Stimulated activated CD8-positive, alpha-beta memory T cell treated with anti-CD3 and anti-CD28 coated beads, Interleukin-12 subunit alpha, Interleukin-12 subunit beta, amount 100 ng/mL, for 1 hour (primary cell): ENCODE measurements at regions not wholly inside any gene's neighbourhood (a gene's known extent, or its start where the extent isn't known, plus 50 kb on each side); places are given as distances from the start of the nearest gene placed in this dataset.

ENCODE experiments used
- DNase-seq: peaks from one replicate; pipeline ENCODE4 v3.0.0-alpha.2; 2020; ENCODE audit warnings: low read depth

DNA sequence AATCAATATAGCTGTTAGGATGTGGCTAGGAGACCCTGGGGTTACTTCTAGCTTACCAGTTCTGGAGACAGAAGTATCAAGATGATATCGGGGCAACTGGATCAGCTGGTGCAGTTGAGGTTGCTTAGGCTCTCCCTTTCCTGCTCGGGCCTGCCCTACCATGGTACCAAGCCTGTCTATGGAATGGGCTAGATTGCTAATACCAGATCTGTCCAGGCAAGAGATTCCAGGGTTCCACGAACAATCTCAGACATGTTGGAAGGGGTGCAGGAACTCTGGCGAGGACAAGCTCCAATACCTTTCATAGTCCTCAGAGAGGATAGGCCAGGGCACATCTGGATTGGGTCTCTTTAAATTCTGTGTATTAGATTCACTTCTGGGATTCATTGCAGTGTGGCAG is 53.8 kb downstream of the ADM start:
- no peak for DNase-seq

DNA sequence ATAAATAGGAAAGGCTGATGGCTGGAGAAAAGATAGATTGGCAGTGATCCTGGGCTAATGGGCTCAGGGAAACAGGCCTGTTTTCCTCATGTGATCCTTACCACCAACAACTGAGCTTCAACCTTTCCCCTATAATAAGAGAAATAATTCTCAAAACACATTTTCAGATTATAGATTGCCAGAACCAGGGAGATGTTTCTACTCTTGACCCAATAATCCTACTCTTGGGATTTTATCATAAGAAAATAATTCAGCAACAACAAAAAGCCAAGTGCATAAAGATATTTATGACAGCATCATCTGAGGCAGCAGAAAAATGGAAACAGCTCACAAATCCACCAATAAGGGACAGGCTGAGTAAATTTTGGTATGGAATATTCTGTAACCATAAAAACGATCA is 54.3 kb downstream of the ADM start:
- DNase-seq: no peak

DNA sequence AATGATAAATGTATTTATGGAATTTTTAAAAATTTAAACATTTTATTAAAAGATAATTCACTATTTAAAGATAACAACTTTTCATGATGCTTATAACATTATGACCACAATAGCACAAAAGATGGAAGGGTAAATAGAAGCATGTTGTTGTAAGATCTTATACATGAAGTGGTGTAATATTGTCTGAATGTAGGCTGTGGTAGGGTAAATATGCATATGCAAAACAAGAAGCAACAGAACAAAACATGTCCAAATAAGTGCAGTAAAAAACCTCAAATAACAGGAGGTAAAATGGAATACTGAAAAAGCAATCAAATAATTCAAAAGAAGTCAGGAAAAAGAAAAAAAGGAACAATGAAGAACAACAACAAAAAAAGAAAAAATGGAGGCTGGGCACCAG is 56.0 kb downstream of the ADM start:
- DNase-seq: no peak

DNA sequence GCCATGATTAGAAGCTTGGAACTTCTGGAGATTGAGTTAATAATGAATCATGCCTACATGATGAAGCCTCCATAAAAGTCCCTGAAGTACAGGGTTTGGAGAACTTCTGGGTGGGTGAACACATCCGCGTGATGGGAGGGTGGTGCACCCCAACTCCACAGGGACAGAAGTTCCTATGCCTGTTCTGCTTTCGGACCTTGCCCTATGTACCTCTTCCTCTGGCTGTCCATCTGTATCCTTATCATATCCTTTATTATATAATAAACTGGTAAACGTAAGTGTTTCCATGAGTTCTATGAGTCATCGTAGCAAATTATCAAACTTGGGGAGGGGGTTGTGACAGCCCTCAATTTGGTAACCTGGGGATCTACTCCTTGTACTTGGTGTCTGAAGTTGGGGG is 60.2 kb downstream of the ADM start:
- DNase-seq: no peak

DNA sequence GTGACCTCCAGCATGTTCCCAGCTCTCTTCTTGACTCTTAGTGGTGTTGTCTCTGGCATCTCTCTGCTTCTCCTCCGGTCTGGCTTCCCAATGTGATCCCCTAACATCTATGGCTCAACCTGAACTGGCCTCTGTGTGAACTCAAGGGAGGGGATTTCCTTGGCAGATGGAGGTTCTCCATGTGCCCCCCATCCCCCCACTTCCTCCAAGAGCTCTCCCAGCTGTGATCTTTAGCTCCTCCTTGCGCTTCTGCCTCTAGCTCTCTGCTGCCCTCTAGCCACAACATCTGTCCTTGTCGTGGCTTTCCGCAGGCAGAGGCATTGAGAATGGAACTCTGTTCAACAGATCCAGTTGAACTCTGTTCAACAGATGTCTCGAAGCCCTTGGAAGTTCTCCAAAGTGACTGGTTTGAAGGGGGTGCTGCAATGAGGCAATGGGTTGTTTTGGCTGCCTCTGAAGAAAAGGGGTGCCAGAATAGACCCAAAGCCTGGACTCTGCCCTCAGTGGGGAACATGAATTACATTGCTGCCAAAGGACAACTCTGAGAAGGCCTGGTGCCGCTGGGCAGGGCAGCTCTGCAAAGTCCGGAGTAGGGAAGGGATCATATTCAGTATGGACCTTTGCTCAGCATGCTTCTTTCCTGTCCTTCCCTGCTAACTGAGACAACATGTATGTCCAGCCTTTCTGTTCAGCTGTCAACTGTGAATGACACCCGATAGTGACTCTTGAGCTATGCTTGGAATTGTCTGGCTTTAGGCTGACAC is 61.9 kb downstream of the ADM start:
- peak; percentile 13 for DNase-seq

DNA sequence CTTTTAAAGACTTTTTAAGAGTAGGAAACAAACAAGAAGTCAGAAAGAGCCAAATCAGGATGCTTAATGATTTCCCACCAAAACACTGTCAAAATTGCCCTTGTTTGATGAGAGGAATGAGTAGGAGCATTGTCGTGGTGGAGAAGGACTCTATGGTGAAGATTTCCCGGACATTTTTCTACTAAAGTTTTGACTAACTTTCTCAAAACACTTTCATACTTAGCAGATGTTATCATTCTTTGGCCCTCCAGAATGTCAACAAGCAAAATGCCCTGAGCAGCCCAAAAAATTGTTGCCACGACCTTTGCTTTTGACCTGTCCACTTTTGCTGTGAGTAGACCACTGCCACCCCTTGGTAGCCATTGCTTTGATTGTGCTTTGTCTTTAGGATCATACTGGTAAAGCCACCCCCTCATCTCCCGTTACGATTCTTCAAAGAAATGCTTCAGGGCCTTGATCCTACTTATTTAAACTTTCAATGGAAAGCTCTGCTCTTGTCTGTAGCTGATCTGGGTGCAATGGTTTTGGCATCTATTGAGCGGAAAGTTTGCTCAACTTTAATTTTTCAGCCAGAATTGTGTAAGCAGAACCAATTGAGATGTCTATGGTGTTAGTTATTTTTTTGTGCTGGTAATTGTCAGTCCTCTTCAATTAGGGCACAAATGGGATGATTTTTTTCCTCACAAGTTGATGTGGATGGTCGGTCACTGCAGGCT is 67.2 kb downstream of the ADM start:
- no peak for DNase-seq

DNA sequence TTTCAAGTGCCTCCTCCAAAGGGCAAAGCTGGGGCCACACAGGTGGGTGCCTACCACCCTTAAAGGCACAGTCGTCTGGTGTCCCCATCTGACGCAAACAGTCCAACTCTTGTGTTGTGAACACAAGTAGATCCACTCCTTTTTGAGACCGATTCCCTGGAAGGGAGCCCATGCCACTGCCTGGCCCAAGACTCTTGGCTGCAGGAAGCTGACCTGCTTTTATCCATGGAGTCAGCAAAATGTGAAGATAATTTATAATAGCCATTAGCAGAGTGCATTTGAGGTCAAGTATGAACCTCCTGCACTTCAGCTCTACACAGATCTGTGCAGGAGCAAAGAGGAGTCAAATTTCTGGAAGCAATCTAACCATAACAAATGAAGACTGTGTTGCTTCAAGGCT is 68.5 kb downstream of the ADM start:
- DNase-seq: no peak

DNA sequence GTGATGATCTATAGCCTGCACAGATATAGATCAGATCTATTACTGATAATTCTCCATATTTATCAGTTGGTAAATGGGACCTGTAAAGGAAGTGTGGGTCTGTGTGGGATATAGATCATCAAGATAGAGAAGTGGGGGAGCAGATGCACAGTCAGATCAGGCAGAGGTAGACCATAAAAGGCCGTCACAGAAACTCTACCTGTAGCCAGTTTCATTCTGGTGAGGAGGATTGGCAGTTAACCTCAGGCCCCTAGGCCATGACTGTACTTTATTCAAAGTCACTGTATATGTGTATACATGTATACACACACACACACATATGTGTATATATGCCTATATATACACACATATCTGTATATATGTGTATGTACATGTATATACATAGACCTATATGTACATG is 69.1 kb downstream of the ADM start:
- DNase-seq: no peak

DNA sequence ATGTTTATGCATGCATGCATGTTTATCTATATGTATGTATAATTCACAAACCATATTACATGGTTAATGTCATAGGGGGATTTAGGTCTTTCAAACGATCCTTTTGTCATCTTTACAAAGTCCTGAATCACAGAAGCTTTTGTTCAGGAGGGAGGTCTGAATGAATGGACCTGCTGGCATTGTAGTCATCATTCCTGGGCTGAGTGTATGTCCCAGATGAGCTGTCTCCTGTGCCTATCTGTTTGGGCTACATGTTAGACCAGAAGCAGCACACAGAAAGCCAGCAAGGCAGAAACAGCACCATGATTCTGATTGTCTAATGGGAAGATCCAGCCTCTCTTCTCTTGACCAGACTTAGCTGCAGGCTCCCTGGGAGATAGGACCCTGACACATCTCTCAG is 69.5 kb downstream of the ADM start:
- no peak for DNase-seq

DNA sequence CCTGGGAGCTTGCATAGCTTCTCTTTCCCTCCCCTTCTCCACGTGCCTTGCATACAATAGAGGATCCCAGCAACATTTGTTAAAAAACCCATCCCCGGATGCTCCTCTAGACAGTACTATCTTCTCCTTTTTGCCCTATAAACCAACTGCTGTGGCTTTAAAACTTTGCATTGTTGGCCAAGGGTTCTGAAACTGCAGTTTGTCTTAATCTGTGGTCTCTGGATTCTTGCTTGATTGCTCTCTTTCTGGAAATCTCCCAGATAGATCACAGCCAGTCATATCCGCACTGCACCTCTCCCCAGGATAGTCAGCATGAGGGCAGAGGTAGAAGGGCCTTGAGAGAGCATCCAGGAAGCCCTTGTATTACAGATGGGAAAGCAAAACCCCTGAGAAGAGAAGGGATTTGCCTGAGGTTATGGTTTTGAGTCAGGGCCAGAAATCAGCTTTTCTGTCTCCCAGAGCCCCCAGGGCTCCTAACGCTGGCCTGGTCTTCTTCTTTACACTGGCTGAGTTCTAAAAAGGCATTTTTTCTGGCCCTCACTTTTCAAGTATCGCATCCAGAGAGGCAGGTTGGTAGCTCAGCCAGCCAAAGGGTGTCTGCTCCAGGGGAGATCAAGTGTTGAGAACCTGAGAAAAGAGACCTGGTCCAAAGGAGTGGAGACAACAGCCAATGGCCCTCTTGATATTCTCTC is 70.6 kb downstream of the ADM start:
- no peak for DNase-seq

DNA sequence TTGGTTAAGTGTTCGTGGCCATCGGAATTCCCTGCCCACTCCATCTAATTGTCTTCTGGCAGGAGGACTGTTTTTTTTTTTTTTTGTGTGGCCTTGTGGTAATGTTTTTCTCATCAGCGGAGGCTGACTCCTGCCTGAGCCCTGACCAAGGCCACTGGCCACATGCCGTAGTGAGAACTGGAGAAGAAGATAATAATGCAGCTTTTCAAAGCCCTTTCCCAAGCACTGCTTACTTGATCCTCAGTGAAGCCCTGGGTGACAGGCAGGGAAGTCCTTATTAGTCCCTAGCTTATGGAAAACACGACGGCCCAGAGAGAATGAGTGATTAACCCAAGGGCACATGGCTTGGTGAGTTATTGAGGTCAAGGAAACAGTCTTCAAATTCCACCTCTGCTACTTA is 71.2 kb downstream of the ADM start:
- no peak for DNase-seq

DNA sequence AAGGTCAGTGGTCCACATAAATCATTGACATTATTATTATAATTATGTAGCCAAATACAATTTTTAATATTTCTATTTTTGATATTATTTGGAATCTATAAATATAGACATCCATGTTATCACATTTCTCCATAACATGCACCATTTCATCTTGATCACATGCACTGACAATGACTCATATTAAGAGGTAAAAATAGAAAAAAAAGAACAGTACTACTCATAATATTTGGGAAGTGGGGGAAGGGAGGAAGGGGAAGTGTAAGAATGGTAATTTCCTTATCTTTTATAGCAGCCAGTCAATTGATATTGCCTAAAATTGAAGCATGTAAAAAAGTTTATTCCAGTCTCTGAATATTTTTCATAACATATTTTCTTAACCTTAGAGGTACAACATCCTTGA is 72.3 kb downstream of the ADM start:
- DNase-seq: no peak

DNA sequence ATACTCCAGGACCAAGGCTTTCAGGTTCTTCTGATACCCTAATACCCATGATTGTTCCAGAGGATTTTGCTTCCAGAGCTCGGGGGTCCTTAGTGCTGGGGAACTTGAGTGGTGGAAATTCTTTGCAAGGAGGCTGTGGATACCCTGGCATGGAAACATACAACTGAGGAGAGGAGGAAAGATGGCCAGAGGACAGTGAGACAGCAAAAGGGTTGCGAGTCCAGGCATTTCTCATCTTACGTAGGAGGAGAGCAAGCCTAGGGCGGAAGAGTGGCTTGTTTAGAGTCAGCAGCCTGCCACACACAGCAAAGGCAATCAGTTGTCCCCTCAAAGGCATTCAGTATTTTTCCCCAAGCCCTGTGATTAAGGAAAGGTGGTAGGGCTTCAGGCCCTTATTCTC is 73.5 kb downstream of the ADM start:
- no peak for DNase-seq

DNA sequence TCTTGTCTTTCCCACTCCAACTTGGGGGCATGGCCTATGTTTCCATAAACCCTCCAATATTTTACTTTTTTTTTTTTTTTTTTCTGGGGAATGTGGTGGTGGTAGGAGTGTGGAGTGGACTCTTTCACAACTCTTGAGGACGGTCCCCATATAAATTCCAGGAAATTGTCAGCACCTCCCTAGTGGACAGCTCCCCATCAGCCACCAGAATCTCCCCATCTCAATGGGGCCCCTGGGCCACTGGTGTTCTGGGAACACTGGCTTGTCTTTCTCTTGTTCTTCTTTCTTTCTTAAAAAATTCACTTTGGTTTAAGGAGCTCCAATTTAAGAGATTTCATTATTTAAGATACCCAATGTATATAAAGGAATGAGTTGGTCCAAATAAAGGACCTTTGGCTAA is 74.1 kb downstream of the ADM start:
- no peak for DNase-seq

DNA sequence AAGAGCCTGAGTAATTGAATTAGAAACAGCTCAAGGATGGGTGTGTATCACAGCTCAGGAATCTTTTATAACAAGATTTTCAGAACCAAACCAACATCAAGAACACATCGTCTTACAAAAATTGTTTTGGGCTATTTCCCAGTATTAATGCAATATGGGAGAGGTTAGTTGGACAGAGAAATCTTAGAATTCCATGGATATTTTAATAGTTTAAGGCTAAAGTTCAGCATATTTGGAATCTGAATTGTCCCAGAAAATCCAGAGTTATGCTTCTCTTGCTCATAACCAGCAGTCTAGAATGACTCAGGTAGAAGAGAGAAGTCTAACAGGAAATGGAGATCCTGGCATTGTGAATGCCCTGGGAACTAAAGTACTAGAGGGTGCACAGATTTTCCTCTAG is 74.6 kb downstream of the ADM start:
- DNase-seq: no peak

DNA sequence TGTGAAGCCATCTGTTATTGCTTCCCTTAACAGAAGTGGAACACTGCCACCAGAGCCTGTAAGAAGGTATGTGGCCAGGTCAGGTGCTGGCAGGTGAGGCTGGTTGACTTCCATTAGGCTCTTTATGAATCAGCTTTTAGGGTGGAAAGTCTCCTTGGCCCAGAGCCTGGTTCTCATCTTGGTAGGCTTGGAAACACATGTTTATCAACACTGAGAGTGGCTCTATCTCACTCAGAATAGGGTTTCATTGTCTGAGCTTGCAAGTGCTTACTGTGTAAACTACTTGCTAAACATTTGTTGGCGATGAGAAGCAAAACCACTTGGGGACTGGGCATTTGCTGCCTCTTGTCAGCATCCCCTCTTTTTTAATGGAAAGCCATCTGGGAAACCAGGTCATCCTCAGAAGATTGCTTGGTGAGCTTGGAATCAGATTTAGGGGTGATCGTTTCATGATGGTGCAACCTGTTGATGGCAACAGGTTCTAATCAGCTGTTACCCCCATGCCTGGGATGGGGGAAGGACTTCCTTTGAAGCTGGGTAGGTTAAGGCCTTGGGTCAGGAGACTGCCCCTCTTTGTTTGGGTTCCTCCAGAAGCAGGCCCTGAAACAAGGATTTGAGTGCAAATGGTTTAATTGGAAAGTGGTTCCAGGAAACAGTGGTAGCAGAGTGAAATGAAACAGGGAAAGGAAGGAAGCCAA is 75.0 kb upstream of the AMPD3 start:
- DNase-seq: no peak

DNA sequence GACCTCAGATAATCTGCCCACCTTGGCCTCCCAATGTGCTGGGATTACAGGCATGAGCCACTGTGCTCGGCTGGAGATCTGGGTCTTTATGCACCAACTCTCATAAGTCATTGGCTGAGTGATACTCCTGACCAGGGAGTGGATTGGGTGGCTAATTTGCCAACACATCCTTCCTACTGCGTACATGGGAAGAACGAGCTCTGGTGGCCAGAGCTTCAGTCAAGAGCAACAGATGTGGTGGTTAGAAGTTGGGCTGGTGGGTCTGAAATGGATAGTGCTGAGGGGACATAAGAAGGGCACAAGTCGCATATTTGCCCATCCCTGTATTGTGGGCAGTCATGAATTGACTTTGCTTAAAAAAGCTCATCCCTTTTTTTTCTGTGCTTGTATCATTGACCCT is 74.1 kb upstream of the AMPD3 start:
- no peak for DNase-seq

DNA sequence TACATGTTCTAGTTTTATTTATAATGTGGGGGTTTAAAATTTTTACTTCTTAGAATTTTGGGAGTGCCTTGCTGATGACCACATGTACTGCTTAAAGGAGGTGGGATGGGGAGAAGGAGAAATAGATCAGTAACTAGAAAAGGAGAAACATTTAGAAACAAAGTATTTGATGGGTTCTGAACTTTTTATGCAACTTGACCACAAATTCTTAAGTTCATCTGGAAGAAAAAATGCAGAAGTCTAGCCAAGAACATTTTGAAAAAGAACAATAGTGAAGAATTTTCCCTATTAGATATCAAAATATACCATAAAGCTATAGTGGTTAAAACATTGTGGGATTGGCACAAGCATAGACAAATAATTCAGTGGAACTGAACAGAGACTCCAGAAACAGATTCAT is 73.3 kb upstream of the AMPD3 start:
- no peak for DNase-seq

DNA sequence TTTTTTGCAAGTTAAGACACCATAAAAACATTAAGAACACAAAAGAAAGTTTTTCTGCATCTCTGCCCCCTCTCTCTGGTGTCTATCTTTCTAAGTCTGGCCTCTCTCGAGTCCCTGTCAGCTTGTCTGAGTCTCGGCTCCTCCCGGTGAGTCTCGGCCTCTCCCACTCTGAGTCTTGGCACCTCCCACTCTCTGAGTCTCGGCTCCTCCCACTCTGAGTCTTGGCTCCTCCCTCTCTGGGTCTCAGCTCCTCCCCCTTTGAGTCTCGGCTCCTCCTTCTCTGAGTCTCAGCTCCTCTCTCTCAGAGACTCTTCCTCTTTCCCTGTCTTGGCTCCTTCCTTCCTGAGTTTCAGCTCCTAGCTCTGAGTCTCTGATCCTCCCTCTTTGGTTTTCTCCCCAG is 72.5 kb upstream of the AMPD3 start:
- no peak for DNase-seq

DNA sequence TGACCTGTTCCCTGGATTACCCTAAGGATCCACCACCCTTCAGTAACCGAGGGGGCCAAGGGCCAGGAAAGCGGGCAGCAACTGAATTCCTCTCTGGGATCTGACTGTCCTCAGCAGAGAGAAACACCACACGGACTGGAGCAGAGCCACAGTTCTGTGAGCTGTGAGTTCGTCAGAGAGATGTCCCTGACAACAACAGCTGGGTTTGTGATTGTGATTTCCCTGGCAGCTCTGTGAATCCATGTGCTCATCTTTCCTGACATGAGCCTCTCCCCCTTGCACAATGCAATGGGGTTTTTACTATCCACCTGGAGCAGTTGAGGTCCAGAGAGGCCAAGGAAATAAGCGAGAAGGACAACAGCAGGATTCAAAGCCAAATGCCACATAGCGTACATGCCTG is 69.4 kb upstream of the AMPD3 start:
- DNase-seq: no peak

DNA sequence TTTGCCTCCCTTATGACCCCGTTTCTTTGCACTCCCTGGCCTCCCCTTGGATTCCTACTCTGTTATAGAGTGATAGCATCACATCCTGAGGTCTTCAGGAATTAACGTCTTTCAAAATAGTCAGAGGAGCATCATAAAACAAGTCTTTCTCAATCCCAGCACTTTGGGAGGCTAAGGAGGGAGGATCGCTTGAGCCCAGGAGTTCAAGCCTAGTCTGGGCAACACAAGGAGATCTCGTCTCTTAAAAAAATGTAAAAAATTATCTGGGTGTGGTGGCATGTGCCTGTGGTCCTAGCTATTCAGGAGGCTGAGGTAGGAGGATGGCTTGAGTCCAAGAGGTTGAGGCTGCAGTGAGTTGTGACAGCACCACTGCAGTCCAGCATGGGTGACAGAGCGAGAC is 68.7 kb upstream of the AMPD3 start:
- no peak for DNase-seq

DNA sequence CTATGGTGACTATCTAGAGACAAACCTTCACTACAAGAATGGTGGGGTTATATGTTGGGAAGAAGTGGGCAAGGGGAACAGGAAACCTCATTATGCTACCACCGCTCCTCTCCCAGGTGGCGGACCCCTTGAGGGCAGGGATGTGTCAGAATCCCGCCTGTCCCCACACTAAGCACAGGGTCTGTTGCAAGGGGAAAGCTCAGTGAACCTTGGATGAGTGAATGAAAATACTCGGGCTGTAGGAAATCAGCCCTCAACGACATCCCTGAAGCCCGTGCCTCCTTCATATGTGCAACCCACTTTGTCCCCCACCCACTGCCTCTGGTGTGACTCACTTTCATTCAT is 68.2 kb upstream of the AMPD3 start:
- no peak for DNase-seq
